ENCODE measurements at regions not wholly inside any gene's neighbourhood (a gene's known extent, or its start where the extent isn't known, plus 50 kb on each side); places are given as distances from the start of the nearest gene placed in this dataset.

- Histone ChIP-seq H3K4me3 (ENCODE audit: low read length) (no peak overlapping the region), H3K9me3 (ENCODE audit: insufficient read depth, low read length) (peaks cover 4% of the 10 kb centered on the region; the same call in 1 of the 2 replicates), H3K9ac (ENCODE audit: low read length) (no peak overlapping the region), H3K27ac (ENCODE audit: low read length) (no peak overlapping the region), H3K27me3 (ENCODE audit: low read depth, low read length) (0 out of 2 replicates have a peak, but pooled peaks cover 5% of the 10 kb centered on the region), H3K79me2 (ENCODE audit: low read length) (no peaks in the 10 kb centered on the region), H3K4me2 (ENCODE audit: low read length) (no peak overlapping the region), H3K36me3 (replicated peaks; ENCODE audit: low read depth, low read length) (no peaks in the 10 kb centered on the region), H4K20me1 (ENCODE audit: insufficient read depth, low read length) (no peaks in the 10 kb centered on the region), H3K4me1 (ENCODE audit: low read length) (peaks cover 35% of the 10 kb centered on the region), H2AFZ (ENCODE audit: low read depth, low read length) (no peak overlapping the region)
- no peak for TF ChIP-seq EZH2phosphoT487 (IDR thresholded peaks at IDR 0.05; ENCODE audit: low read depth)
- TF ChIP-seq, protein P1, sequence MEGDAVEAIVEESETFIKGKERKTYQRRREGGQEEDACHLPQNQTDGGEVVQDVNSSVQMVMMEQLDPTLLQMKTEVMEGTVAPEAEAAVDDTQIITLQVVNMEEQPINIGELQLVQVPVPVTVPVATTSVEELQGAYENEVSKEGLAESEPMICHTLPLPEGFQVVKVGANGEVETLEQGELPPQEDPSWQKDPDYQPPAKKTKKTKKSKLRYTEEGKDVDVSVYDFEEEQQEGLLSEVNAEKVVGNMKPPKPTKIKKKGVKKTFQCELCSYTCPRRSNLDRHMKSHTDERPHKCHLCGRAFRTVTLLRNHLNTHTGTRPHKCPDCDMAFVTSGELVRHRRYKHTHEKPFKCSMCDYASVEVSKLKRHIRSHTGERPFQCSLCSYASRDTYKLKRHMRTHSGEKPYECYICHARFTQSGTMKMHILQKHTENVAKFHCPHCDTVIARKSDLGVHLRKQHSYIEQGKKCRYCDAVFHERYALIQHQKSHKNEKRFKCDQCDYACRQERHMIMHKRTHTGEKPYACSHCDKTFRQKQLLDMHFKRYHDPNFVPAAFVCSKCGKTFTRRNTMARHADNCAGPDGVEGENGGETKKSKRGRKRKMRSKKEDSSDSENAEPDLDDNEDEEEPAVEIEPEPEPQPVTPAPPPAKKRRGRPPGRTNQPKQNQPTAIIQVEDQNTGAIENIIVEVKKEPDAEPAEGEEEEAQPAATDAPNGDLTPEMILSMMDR (IDR thresholded peaks at IDR 0.05; ENCODE audit: low read depth, low read length), result no peak
These were observed 50.4 kb upstream of the SERTAD2 start for GRCh38 chr2:64704161-64704560.

DNA sequence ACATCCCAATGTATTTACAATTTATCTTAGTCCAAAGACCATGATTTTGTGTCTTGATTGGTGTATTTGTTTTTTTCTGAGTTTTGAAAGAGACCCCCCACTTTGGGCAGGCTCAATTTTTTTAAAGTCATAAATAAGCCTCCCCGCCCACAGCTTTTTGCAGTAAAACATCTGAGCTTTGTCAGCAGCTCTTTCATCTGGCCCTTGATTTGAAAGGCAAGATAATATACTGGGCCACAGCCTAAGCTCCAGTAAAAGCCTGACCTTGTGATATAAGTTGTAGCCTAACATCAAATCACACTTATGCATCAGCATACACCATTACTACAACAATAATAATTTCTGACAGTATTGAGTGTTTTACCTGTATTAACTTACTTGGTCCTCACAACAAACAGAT, 51.3 kb upstream of the SERTAD2 start:
- Histone ChIP-seq H4K20me1 (ENCODE audit: insufficient read depth, low read length) (no peaks in the 10 kb centered on the region), H2AFZ (ENCODE audit: low read depth, low read length) (no peak overlapping the region), H3K4me2 (ENCODE audit: low read length) (no peak overlapping the region), H3K9me3 (ENCODE audit: insufficient read depth, low read length) (peaks cover 4% of the 10 kb centered on the region; the same call in 1 of the 2 replicates), H3K79me2 (ENCODE audit: low read length) (no peaks in the 10 kb centered on the region), H3K9ac (ENCODE audit: low read length) (no peak overlapping the region), H3K27me3 (ENCODE audit: low read depth, low read length) (0 out of 2 replicates have a peak, but pooled peaks cover 5% of the 10 kb centered on the region), H3K4me1 (ENCODE audit: low read length) (peaks cover 26% of the 10 kb centered on the region), H3K4me3 (ENCODE audit: low read length) (no peak overlapping the region), H3K27ac (ENCODE audit: low read length) (no peak overlapping the region), H3K36me3 (replicated peaks; ENCODE audit: low read depth, low read length) (no peaks in the 10 kb centered on the region)
- TF ChIP-seq EZH2phosphoT487 (IDR thresholded peaks at IDR 0.05; ENCODE audit: low read depth), result no peak
- TF ChIP-seq, protein P1 (IDR thresholded peaks at IDR 0.05; ENCODE audit: low read depth, low read length), result no peak

DNA sequence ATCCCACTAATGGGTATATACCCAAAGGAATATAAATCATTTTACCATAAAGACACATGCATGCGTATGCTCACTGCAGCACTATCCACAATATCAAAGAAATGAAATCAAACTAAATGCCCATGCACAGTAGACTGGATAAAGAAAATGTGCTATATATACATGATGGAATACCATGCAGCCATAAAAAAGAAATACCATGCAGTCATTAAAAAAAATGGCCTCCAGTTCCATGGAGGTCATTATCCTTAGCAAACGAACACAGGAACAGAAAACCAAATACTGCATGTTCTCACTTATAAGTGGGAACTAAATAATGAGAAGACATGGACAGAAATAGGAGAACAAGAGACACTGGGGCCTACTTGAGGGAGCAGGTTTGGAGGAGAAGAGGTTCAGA, 53.6 kb upstream of the SERTAD2 start:
- TF ChIP-seq, protein P1 (IDR thresholded peaks at IDR 0.05; ENCODE audit: low read depth, low read length), result no peak
- no peak for TF ChIP-seq EZH2phosphoT487 (IDR thresholded peaks at IDR 0.05; ENCODE audit: low read depth)
- H4K20me1 ChIP-seq (ENCODE audit: insufficient read depth, low read length), result no peaks in the 10 kb centered on the region

GRCh38 chr2:64708829-64709228, 55.1 kb upstream of the SERTAD2 start:
- H3K27ac ChIP-seq (ENCODE audit: low read length), result no peak overlapping the region
- H3K4me3 ChIP-seq (ENCODE audit: low read length), result no peak overlapping the region
- H3K4me2 ChIP-seq (ENCODE audit: low read length), result no peak overlapping the region
- H3K36me3 ChIP-seq (replicated peaks; ENCODE audit: low read depth, low read length), result no peaks in the 10 kb centered on the region
- H3K9ac ChIP-seq (ENCODE audit: low read length), result no peak overlapping the region
- TF ChIP-seq EZH2phosphoT487 (IDR thresholded peaks at IDR 0.05; ENCODE audit: low read depth), result no peak
- TF ChIP-seq, protein P1 (IDR thresholded peaks at IDR 0.05; ENCODE audit: low read depth, low read length), result no peak
- H3K79me2 ChIP-seq (ENCODE audit: low read length), result no peaks in the 10 kb centered on the region
- peaks cover 12% of the 10 kb centered on the region for H3K4me1 ChIP-seq (ENCODE audit: low read length)
- peaks cover 4% of the 10 kb centered on the region; the same call in 1 of the 2 replicates for H3K9me3 ChIP-seq (ENCODE audit: insufficient read depth, low read length)
- H3K27me3 ChIP-seq (ENCODE audit: low read depth, low read length), result 0 out of 2 replicates have a peak, but pooled peaks cover 5% of the 10 kb centered on the region
- no peaks in the 10 kb centered on the region for H4K20me1 ChIP-seq (ENCODE audit: insufficient read depth, low read length)
- H2AFZ ChIP-seq (ENCODE audit: low read depth, low read length), result no peak overlapping the region

More for the DNA sequence above, 53.6 kb upstream of the SERTAD2 start:
- Histone ChIP-seq H3K27me3 (ENCODE audit: low read depth, low read length) (0 out of 2 replicates have a peak, but pooled peaks cover 5% of the 10 kb centered on the region), H3K4me2 (ENCODE audit: low read length) (no peak overlapping the region), H3K9me3 (ENCODE audit: insufficient read depth, low read length) (peaks cover 4% of the 10 kb centered on the region; the same call in 1 of the 2 replicates), H3K4me3 (ENCODE audit: low read length) (no peak overlapping the region), H3K36me3 (replicated peaks; ENCODE audit: low read depth, low read length) (no peaks in the 10 kb centered on the region), H3K79me2 (ENCODE audit: low read length) (no peaks in the 10 kb centered on the region), H3K27ac (ENCODE audit: low read length) (no peak overlapping the region), H3K9ac (ENCODE audit: low read length) (no peak overlapping the region), H3K4me1 (ENCODE audit: low read length) (peaks cover 13% of the 10 kb centered on the region), H2AFZ (ENCODE audit: low read depth, low read length) (no peak overlapping the region)
